Mesenchymal stem cell (in vitro differentiated cells and primary cell): ENCODE measurements at regions not wholly inside any gene's neighbourhood (a gene's known extent, or its start where the extent isn't known, plus 50 kb on each side); places are given as distances from the start of the nearest gene placed in this dataset.
"Not testable (repeated sequence)": the region's sequence is repeated elsewhere in the genome, so short reads cannot be mapped to it uniquely, and the experiment has no call there.

Experiments used
- DNase-seq: peaks from one replicate; pipeline ENCODE4 v3.0.0-alpha.2; 2013
- H2AFZ ChIP-seq: one replicate; pipeline ENCODE4 v1.6.1; 2013; ENCODE audit warnings: low read depth, mild to moderate bottlenecking, control low read depth, inconsistent platforms, low read length, moderate library complexity
- H2AK5ac ChIP-seq: 2 replicates; pipeline ENCODE4 v1.6.1; 2013; ENCODE audit warnings: low read length, moderate library complexity, mild to moderate bottlenecking, inconsistent platforms; ENCODE audit not compliant: severe bottlenecking
- H2BK120ac ChIP-seq: one replicate; pipeline ENCODE4 v1.6.1; 2013; ENCODE audit warnings: low read depth, mild to moderate bottlenecking, inconsistent platforms, low read length, moderate library complexity
- H2BK12ac ChIP-seq, 2 experiments: one replicate each; pipeline ENCODE4 v1.6.1; 2013; ENCODE audit warnings: inconsistent platforms in 2 of 2, low read length in 2 of 2, mild to moderate bottlenecking in 2 of 2, moderate library complexity in 2 of 2, control low read depth in 1 of 2
- H2BK15ac ChIP-seq: one replicate; pipeline ENCODE4 v1.6.1; 2013; ENCODE audit warnings: mild to moderate bottlenecking, low read depth, inconsistent platforms; ENCODE audit not compliant: poor library complexity, severe bottlenecking
- H2BK5ac ChIP-seq: 2 replicates; pipeline ENCODE4 v1.6.1; 2013; ENCODE audit warnings: low read depth, mild to moderate bottlenecking, low read length, control low read depth, inconsistent platforms; ENCODE audit not compliant: poor library complexity, severe bottlenecking
- H3K14ac ChIP-seq, 2 experiments: one replicate each; pipeline ENCODE4 v1.6.1; 2013; ENCODE audit warnings: inconsistent platforms in 2 of 2, low read length in 2 of 2, control low read depth in 1 of 2, mild to moderate bottlenecking in 1 of 2, moderate library complexity in 1 of 2
- H3K18ac ChIP-seq, 2 experiments: one replicate each; pipeline ENCODE4 v1.6.1; 2013; ENCODE audit warnings: inconsistent platforms in 2 of 2, low read length in 2 of 2, control low read depth in 1 of 2, low read depth in 1 of 2, mild to moderate bottlenecking in 1 of 2
- H3K23ac ChIP-seq, 2 experiments: one replicate each; pipeline ENCODE4 v1.6.1; 2013; ENCODE audit warnings: inconsistent platforms in 2 of 2, low read length in 2 of 2, mild to moderate bottlenecking in 2 of 2, moderate library complexity in 2 of 2, control low read depth in 1 of 2
- H3K27ac ChIP-seq: 2 replicates; pipeline ENCODE4 v1.5.1; 2013; ENCODE audit warnings: mild to moderate bottlenecking, moderate library complexity, low read length, control low read depth, inconsistent platforms; ENCODE audit not compliant: poor library complexity, severe bottlenecking
- H3K27me3 ChIP-seq, 2 experiments: 2 replicates each; pipeline versions ENCODE4 v1.6.1 to v1.7.0; 2013; ENCODE audit warnings: low read length in 2 of 2, mild to moderate bottlenecking in 2 of 2, moderate library complexity in 2 of 2, control low read depth in 1 of 2, inconsistent platforms in 1 of 2; ENCODE audit not compliant: control insufficient read depth in 1 of 2, insufficient read depth in 1 of 2
- H3K36me3 ChIP-seq, 2 experiments: 2 replicates each; pipeline versions ENCODE4 v1.6.1 to v1.7.0; 2013; ENCODE audit warnings: low read length in 2 of 2, control low read depth in 1 of 2, inconsistent platforms in 1 of 2, low read depth in 1 of 2, mild to moderate bottlenecking in 1 of 2; ENCODE audit not compliant: insufficient read depth in 2 of 2, control insufficient read depth in 1 of 2
- H3K4ac ChIP-seq, 2 experiments: one replicate each; pipeline ENCODE4 v1.6.1; 2013; ENCODE audit warnings: inconsistent platforms in 2 of 2, low read length in 2 of 2, mild to moderate bottlenecking in 2 of 2, moderate library complexity in 2 of 2, control low read depth in 1 of 2, low read depth in 1 of 2
- H3K4me1 ChIP-seq: 2 replicates; pipeline ENCODE4 v1.6.1; 2013; ENCODE audit warnings: low read depth, low read length, control low read depth; ENCODE audit not compliant: control insufficient read depth, insufficient read depth
- H3K4me2 ChIP-seq: 2 replicates; pipeline ENCODE4 v1.6.1; 2013; ENCODE audit warnings: low read length, mild to moderate bottlenecking, inconsistent platforms; ENCODE audit not compliant: poor library complexity, severe bottlenecking
- H3K4me3 ChIP-seq, 2 experiments: 2 replicates each; pipeline versions ENCODE4 v1.5.1 to v1.7.0; 2013; ENCODE audit warnings: low read length in 2 of 2, mild to moderate bottlenecking in 2 of 2, control low read depth in 1 of 2, low read depth in 1 of 2; ENCODE audit not compliant: insufficient read depth in 1 of 2
- H3K79me1 ChIP-seq: replicated peaks from 2 replicates; pipeline ENCODE4 v1.6.1; 2013; ENCODE audit warnings: mild to moderate bottlenecking, control low read depth, low read length, inconsistent platforms; ENCODE audit not compliant: poor library complexity, severe bottlenecking
- H3K9ac ChIP-seq: 2 replicates; pipeline ENCODE4 v1.7.0; 2013; ENCODE audit warnings: mild to moderate bottlenecking, low read length, moderate library complexity
- H3K9me3 ChIP-seq: 2 replicates; pipeline ENCODE4 v1.7.0; 2013; ENCODE audit warnings: mild to moderate bottlenecking, low read length; ENCODE audit not compliant: control insufficient read depth
- H4K8ac ChIP-seq: one replicate; pipeline ENCODE4 v1.6.1; 2013; ENCODE audit warnings: inconsistent platforms, mild to moderate bottlenecking, low read length, moderate library complexity
- H4K91ac ChIP-seq: one replicate; pipeline ENCODE4 v1.6.1; 2013; ENCODE audit warnings: mild to moderate bottlenecking, low read length, inconsistent platforms
- WGBS: methylation state at CpG from one replicate; pipeline ENCODE4 v1.1.7; 2013; ENCODE audit warnings: mixed read lengths; 5-methylcytosine and 5-hydroxymethylcytosine counted together

DNA sequence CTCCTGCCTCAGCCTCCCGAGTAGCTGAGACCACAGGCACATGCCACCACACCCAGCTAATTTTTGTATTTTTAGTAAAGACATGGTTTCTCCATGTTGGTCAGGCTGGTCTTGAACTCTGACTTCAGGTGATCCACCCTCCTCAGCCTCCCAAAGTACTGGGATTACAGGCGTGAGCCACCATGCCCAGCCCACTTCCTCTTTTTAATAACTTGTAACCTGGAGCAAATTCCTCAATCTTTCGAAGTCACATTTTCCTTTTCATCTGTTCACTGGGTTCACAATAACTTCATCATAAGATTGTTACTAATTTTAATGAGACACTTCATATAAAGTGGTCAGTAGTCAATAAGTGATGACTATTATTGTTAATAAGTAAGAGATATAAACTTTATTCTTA is 193.3 kb upstream of the FERD3L start:
- not testable (repeated sequence) for H3K4me3 ChIP-seq, H2AFZ ChIP-seq, H2BK120ac ChIP-seq, H3K4ac ChIP-seq, H2AK5ac ChIP-seq, H3K9me3 ChIP-seq, H3K9ac ChIP-seq, H3K27me3 ChIP-seq, H2BK5ac ChIP-seq, H2BK12ac ChIP-seq, H3K4me2 ChIP-seq, H3K27ac ChIP-seq, H3K79me1 ChIP-seq, DNase-seq, H3K18ac ChIP-seq, H3K14ac ChIP-seq, H3K36me3 ChIP-seq, H2BK15ac ChIP-seq, H3K23ac ChIP-seq, H3K4me1 ChIP-seq, H4K8ac ChIP-seq, H4K91ac ChIP-seq
- 94% methylated on average over 2 of the region's 3 CpGs for WGBS

DNA sequence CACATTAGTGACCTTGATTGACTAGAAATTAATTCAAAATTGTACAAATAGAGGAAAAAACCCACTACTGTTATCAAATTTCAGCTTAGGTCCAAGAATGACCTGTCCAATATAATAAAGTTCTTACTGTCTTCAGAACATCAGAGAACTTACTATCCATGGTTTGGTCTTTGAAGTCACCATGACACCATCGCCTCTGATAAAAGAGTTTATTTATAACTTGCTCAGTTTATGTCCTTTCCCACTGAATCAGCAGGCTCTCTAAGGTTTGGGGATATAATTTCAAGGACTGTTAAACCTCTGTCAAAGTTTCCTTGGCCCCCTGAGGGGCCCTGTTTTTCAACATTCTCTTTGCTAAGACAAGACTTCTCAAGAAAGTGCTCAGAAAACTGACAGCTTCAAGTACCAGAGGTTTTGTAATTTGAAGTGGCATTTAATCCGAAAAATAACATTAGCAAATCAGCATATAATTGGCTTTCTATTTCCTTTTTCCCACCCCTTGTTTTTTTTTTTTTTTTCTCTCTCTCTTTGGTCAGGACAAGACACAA is 191.7 kb upstream of the FERD3L start:
- no peak overlapping the region for H2BK15ac ChIP-seq
- H3K4ac ChIP-seq: no peak overlapping the region
- no peak overlapping the region for H3K14ac ChIP-seq
- no peak overlapping the region for H3K9ac ChIP-seq
- no peaks in the 10 kb centered on the region for H3K9me3 ChIP-seq
- no peaks in the 10 kb centered on the region for H3K79me1 ChIP-seq
- no peak overlapping the region for H3K4me3 ChIP-seq
- no peaks in the 10 kb centered on the region for H3K27me3 ChIP-seq
- no peak overlapping the region for H4K91ac ChIP-seq
- 71% methylated on average over 1 of the region's 2 CpGs for WGBS
- H3K27ac ChIP-seq: no peak overlapping the region
- no peak overlapping the region for H2BK5ac ChIP-seq
- no peak overlapping the region for H2BK120ac ChIP-seq
- H3K36me3 ChIP-seq: peaks cover 0 to 3% of the 10 kb centered on the region in 2 experiments
- H3K4me1 ChIP-seq: no peaks in the 10 kb centered on the region
- H3K4me2 ChIP-seq: no peak overlapping the region
- H3K18ac ChIP-seq: no peak overlapping the region
- H2BK12ac ChIP-seq: no peak overlapping the region
- DNase-seq: no peak
- no peak overlapping the region for H3K23ac ChIP-seq
- H2AK5ac ChIP-seq: no peak overlapping the region
- H2AFZ ChIP-seq: no peak overlapping the region
- H4K8ac ChIP-seq: no peak overlapping the region

DNA sequence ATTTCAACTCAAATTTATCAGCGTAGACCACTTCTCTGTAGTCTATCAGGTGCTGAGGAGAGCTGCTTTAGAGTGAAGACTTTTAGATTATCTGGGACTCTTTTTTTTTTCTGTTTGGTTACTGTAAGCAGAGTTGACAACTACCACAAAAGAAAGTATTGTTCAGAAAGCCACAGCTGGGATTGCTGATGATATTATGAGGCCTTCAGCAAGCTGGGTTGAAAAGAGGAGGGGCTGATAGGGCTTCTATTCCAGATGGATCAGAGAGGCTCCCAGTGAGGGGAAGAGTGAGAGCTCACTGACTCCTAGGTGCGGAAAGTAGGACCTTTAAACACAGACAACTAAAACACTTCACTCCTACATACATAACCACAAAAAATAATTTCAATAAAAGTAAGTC is 188.5 kb upstream of the FERD3L start:
- no peak overlapping the region for H2BK120ac ChIP-seq
- no peak overlapping the region for H2BK15ac ChIP-seq
- H4K8ac ChIP-seq: no peak overlapping the region
- no peaks in the 10 kb centered on the region for H3K9me3 ChIP-seq
- H3K23ac ChIP-seq: no peak overlapping the region
- H3K36me3 ChIP-seq: no peaks in the 10 kb centered on the region
- no peak overlapping the region for H3K4ac ChIP-seq
- no peak overlapping the region for H2AK5ac ChIP-seq
- WGBS: no CpG with 5 or more reads among the region's 2 CpGs
- no peak overlapping the region for H3K4me3 ChIP-seq
- H2BK12ac ChIP-seq: no peak overlapping the region
- no peak overlapping the region for H3K9ac ChIP-seq
- no peak overlapping the region for H2AFZ ChIP-seq
- H3K27me3 ChIP-seq: no peaks in the 10 kb centered on the region
- no peak overlapping the region for H3K18ac ChIP-seq
- no peak overlapping the region for H2BK5ac ChIP-seq
- H3K79me1 ChIP-seq: no peaks in the 10 kb centered on the region
- no peak overlapping the region for H3K14ac ChIP-seq
- H3K27ac ChIP-seq: no peak overlapping the region
- H4K91ac ChIP-seq: no peak overlapping the region
- no peak overlapping the region for H3K4me2 ChIP-seq
- no peaks in the 10 kb centered on the region for H3K4me1 ChIP-seq
- no peak for DNase-seq

DNA sequence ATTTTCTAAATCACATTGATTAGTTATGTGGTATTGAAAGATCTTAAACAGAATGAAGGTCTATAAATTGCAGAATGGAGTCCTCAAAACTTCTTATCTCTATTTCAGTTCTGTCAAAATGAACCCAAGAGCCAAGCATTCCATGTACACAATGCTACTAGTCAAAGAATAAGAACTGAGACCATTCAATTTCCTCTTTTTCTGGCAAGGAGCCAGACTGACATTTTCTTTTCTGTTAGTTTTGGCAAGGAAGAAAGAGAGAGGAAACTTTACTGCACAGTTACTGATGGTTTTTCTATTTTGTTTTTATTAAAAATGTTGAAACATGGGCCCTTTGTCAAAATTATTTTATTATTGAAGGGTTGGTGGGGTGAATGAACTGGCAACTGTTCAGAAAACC is 181.8 kb upstream of the FERD3L start:
- Histone ChIP-seq H3K4me2 (no peak overlapping the region), H3K4me3 (no peak overlapping the region), H3K79me1 (no peaks in the 10 kb centered on the region), H2BK120ac (no peak overlapping the region), H3K18ac (no peak overlapping the region), H2AK5ac (no peak overlapping the region), H2AFZ (no peak overlapping the region), H3K14ac (no peak overlapping the region), H3K27ac (no peak overlapping the region), H3K9ac (no peak overlapping the region), H2BK12ac (no peak overlapping the region), H3K23ac (no peak overlapping the region), H4K8ac (no peak overlapping the region), H3K4ac (no peak overlapping the region), H2BK5ac (no peak overlapping the region), H3K36me3 (no peaks in the 10 kb centered on the region), H3K4me1 (no peaks in the 10 kb centered on the region), H3K27me3 (no peaks in the 10 kb centered on the region), H4K91ac (no peak overlapping the region), H3K9me3 (no peaks in the 10 kb centered on the region), H2BK15ac (no peak overlapping the region)
- no peak for DNase-seq
